ENCODE measurements at regions not wholly inside any gene's neighbourhood (a gene's known extent, or its start where the extent isn't known, plus 50 kb on each side); places are given as distances from the start of the nearest gene placed in this dataset.
"Not testable (repeated sequence)": the region's sequence is repeated elsewhere in the genome, so short reads cannot be mapped to it uniquely, and the experiment has no call there.

DNA sequence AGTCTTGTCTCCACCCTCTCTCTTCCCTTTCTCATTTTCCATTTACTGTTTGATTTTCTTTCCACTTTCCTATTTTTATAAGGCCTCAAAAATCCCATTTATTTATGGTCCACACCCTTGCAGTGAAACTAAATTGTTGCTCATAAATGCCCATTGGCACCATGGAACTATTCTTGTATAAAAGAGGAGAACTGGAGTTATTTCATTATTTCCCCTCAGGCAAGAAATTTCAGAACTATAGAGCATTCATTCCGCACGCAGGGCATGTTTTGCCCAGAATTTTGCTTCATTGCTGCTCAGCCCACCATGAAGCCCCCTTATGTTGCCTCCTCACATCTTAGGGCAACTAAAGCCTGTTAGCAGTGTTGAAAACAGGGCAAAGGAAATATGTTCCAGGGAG, 113.7 kb upstream of the MMADHC start:
- no peaks in the 10 kb centered on the region for H3K36me3 Mint-ChIP-seq (ENCODE audit: low read depth)
- ChIA-PET POLR2A (no interaction called here), CTCF (no interaction called here)

GRCh38 chr2:149692961-149693396, 105.4 kb upstream of the MMADHC start:
- Mint-ChIP-seq H3K36me3 (ENCODE audit: low read depth) (no peaks in the 10 kb centered on the region), H3K27ac (no peak overlapping the region), H3K27me3 (no peaks in the 10 kb centered on the region), H3K4me3 (no peak overlapping the region), H3K9me3 (no peaks in the 10 kb centered on the region), H3K4me1 (no peaks in the 10 kb centered on the region)
- ChIA-PET CTCF (no interaction called here), POLR2A (no interaction called here)
- no peak for DNase-seq

More for the DNA sequence above, 113.7 kb upstream of the MMADHC start:
- DNase-seq: no peak
- no peaks in the 10 kb centered on the region for H3K27me3 Mint-ChIP-seq
- H3K9me3 Mint-ChIP-seq: no peaks in the 10 kb centered on the region
- no peak overlapping the region for H3K4me3 Mint-ChIP-seq
- no peaks in the 10 kb centered on the region for H3K4me1 Mint-ChIP-seq
- no peak overlapping the region for H3K27ac Mint-ChIP-seq

GRCh38 chr2:149690825-149691224, 103.2 kb upstream of the MMADHC start:
- no peak for DNase-seq
- POLR2A ChIA-PET: no interaction called here
- H3K4me3 Mint-ChIP-seq: no peak overlapping the region
- H3K27me3 Mint-ChIP-seq: no peaks in the 10 kb centered on the region
- H3K4me1 Mint-ChIP-seq: no peaks in the 10 kb centered on the region
- H3K27ac Mint-ChIP-seq: no peak overlapping the region
- CTCF ChIA-PET: no interaction called here
- H3K36me3 Mint-ChIP-seq (ENCODE audit: low read depth): no peaks in the 10 kb centered on the region
- H3K9me3 Mint-ChIP-seq: no peaks in the 10 kb centered on the region

- Mint-ChIP-seq H3K27me3 (no peaks in the 10 kb centered on the region), H3K9me3 (peaks cover 3% of the 10 kb centered on the region), H3K4me1 (no peaks in the 10 kb centered on the region), H3K27ac (no peak overlapping the region), H3K36me3 (ENCODE audit: low read depth) (no peaks in the 10 kb centered on the region), H3K4me3 (no peak overlapping the region)
- no peak for DNase-seq
- POLR2A ChIA-PET: no interaction called here
- CTCF ChIA-PET: no interaction called here
Measured at GRCh38 chr2:149687052-149687427, 99.5 kb upstream of the MMADHC start.

GRCh38 chr2:149686136-149687051, 98.8 kb upstream of the MMADHC start:
- Mint-ChIP-seq H3K4me1 (no peaks in the 10 kb centered on the region), H3K36me3 (ENCODE audit: low read depth) (no peaks in the 10 kb centered on the region), H3K27ac (no peak overlapping the region), H3K4me3 (no peak overlapping the region), H3K27me3 (no peaks in the 10 kb centered on the region), H3K9me3 (peaks cover 3% of the 10 kb centered on the region)
- ChIA-PET POLR2A (no interaction called here), CTCF (no interaction called here)
- no peak for DNase-seq

- H3K4me3 Mint-ChIP-seq; POLR2A ChIA-PET; DNase-seq; CTCF ChIA-PET; H3K9me3 Mint-ChIP-seq; H3K36me3 Mint-ChIP-seq (ENCODE audit: low read depth); H3K27ac Mint-ChIP-seq; H3K27me3 Mint-ChIP-seq; H3K4me1 Mint-ChIP-seq: not testable (repeated sequence)
Measured at GRCh38 chr2:149685401-149685800, 97.8 kb upstream of the MMADHC start.

DNA sequence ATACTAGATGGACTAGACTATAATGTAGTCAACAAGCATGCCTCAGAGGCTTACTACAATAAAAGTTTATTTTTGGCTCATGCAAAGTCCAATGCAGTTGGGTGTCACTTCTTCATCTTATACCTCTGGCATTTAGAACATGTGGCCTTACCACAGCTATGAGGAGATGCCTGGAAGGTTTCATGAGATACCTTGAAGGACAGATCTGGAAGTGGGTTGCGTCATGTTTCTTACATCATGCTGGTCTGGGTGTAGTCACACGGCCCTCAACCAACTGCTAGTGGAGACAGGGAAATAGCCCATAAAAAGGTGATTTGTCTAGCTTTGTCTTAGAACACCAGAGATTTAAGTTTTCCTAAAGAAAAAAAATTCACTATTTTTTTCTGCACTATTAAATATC, 91.7 kb upstream of the MMADHC start:
- CTCF ChIA-PET: no interaction called here
- POLR2A ChIA-PET: no interaction called here
- Mint-ChIP-seq H3K27me3 (no peaks in the 10 kb centered on the region), H3K9me3 (no peaks in the 10 kb centered on the region), H3K4me1 (no peaks in the 10 kb centered on the region), H3K36me3 (ENCODE audit: low read depth) (no peaks in the 10 kb centered on the region), H3K4me3 (no peak overlapping the region), H3K27ac (no peak overlapping the region)
- no peak for DNase-seq

DNA sequence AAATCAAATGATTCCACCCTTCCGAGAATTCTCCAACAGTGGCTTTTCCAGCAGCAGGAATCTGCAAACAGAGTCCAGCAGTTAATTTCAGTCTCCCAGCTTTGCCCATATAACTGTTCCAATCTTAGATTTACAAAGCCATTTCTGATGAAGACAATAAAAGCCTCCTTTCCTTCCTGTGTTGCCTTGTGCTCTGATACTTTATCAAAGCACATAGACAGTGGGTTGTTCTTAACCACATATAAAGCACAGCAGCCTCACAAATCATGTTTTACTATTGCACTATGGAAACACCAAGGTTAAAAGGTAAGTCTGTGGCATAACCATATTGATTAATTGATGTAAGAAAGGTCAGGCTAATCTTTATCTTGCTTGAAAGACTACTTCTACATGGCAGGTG, 89.8 kb upstream of the MMADHC start:
- Mint-ChIP-seq H3K4me1 (no peaks in the 10 kb centered on the region), H3K27ac (no peak overlapping the region)
- CTCF ChIA-PET: no interaction called here

GRCh38 chr2:149670086-149670485, 82.5 kb upstream of the MMADHC start:
- CTCF ChIA-PET: no interaction called here
- POLR2A ChIA-PET: no interaction called here
- Mint-ChIP-seq H3K27me3 (no peaks in the 10 kb centered on the region), H3K4me1 (no peaks in the 10 kb centered on the region), H3K9me3 (no peaks in the 10 kb centered on the region), H3K36me3 (ENCODE audit: low read depth) (no peaks in the 10 kb centered on the region), H3K4me3 (no peak overlapping the region), H3K27ac (no peak overlapping the region)
- no peak for DNase-seq

More for the DNA sequence above, 89.8 kb upstream of the MMADHC start:
- POLR2A ChIA-PET: no interaction called here
- Mint-ChIP-seq H3K36me3 (ENCODE audit: low read depth) (no peaks in the 10 kb centered on the region), H3K4me3 (no peak overlapping the region), H3K27me3 (no peaks in the 10 kb centered on the region), H3K9me3 (no peaks in the 10 kb centered on the region)
- no peak for DNase-seq

DNA sequence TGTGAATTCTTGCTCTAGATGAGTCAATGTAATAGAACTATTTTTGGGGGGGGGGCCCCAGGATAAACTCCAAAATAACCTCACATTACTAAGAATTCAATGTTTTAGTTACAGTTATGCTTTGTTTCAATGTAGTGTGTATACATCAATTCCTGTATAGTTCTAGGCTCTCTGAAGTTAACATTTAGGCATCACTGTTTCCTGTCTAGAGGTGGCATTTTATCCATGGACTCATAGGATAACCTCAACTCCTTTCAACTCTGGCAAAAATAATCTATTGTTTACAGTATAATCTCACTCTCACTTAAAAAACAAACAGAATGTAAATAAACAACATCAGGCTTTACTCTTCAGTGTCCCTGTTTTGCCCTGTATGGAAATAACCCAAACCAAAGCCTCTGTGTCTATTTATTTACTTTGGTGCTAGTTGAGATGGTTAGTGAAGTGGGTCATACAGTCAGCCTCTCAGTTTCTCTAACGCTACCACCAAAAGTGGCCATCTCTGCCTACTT, 79.3 kb upstream of the MMADHC start:
- POLR2A ChIA-PET: no interaction called here
- Mint-ChIP-seq H3K9me3 (no peaks in the 10 kb centered on the region), H3K4me1 (no peaks in the 10 kb centered on the region), H3K27me3 (no peaks in the 10 kb centered on the region), H3K27ac (no peak overlapping the region), H3K4me3 (no peak overlapping the region), H3K36me3 (ENCODE audit: low read depth) (no peaks in the 10 kb centered on the region)
- CTCF ChIA-PET: no interaction called here
- no peak for DNase-seq

GRCh38 chr2:149664896-149665295, 77.3 kb upstream of the MMADHC start:
- H3K36me3 Mint-ChIP-seq (ENCODE audit: low read depth): no peaks in the 10 kb centered on the region
- CTCF ChIA-PET: no interaction called here
- no peaks in the 10 kb centered on the region for H3K4me1 Mint-ChIP-seq
- no peaks in the 10 kb centered on the region for H3K27me3 Mint-ChIP-seq
- H3K27ac Mint-ChIP-seq: no peak overlapping the region
- no peaks in the 10 kb centered on the region for H3K9me3 Mint-ChIP-seq
- no peak for DNase-seq
- H3K4me3 Mint-ChIP-seq: no peak overlapping the region
- POLR2A ChIA-PET: no interaction called here

DNA sequence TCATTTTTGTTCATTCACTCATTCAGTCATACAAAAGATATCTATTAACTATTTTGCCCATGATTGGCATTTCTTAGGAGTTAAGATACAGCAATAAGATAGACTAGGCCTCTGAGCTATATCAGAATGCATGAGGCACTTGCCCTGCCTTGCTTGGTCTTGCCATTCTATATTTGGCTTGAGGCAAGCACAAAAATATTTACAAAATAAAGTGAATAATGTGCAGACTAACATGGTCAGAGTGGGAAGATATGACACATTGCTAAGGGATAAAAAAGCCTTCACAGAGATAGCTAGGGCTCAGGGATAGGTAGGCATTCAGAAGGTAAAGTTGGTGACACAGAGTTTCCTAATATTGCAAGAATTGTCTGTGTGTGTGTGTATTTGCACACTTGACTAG, 75.0 kb upstream of the MMADHC start:
- no peaks in the 10 kb centered on the region for H3K27me3 Mint-ChIP-seq
- DNase-seq: no peak
- H3K4me1 Mint-ChIP-seq: no peaks in the 10 kb centered on the region
- no peak overlapping the region for H3K27ac Mint-ChIP-seq
- no peaks in the 10 kb centered on the region for H3K9me3 Mint-ChIP-seq
- H3K36me3 Mint-ChIP-seq (ENCODE audit: low read depth): no peaks in the 10 kb centered on the region
- ChIA-PET POLR2A (no interaction called here), CTCF (no interaction called here)
- no peak overlapping the region for H3K4me3 Mint-ChIP-seq

DNA sequence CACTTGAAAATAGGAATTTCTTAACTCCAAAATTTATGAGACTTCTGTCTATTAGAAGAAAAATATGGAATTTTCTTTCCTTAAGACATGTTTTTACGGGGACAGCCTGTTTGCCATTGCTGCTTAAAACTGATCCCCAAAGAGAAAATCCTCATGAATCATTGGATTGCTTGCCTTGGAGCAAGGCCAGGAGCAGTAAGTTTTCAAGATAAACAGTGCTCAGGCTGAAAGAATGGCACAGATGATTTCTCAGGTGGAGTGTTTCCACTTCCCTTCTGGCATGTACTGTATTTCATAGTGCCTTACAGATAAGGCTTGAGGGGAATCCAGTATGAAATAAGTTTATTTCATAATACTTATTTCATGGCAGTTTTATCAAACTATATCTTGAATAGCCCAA, 74.3 kb upstream of the MMADHC start:
- POLR2A ChIA-PET: no interaction called here
- no peaks in the 10 kb centered on the region for H3K9me3 Mint-ChIP-seq
- H3K4me3 Mint-ChIP-seq: no peak overlapping the region
- H3K36me3 Mint-ChIP-seq (ENCODE audit: low read depth): no peaks in the 10 kb centered on the region
- H3K4me1 Mint-ChIP-seq: no peaks in the 10 kb centered on the region
- no peak for DNase-seq
- no peak overlapping the region for H3K27ac Mint-ChIP-seq
- no peaks in the 10 kb centered on the region for H3K27me3 Mint-ChIP-seq
- CTCF ChIA-PET: no interaction called here

GRCh38 chr2:149658553-149658952, 71.0 kb upstream of the MMADHC start:
- no peak for DNase-seq
- ChIA-PET POLR2A (no interaction called here), CTCF (no interaction called here)
- H3K27ac Mint-ChIP-seq: no peak overlapping the region
- H3K27me3 Mint-ChIP-seq: no peaks in the 10 kb centered on the region
- H3K4me3 Mint-ChIP-seq: no peak overlapping the region
- no peaks in the 10 kb centered on the region for H3K9me3 Mint-ChIP-seq
- H3K36me3 Mint-ChIP-seq (ENCODE audit: low read depth): no peaks in the 10 kb centered on the region
- H3K4me1 Mint-ChIP-seq: no peaks in the 10 kb centered on the region
